Sigmoid colon (tissue), 6 donors: ENCODE measurements at regions not wholly inside any gene's neighbourhood (a gene's known extent, or its start where the extent isn't known, plus 50 kb on each side); places are given as distances from the start of the nearest gene placed in this dataset.

ENCODE experiments used
- DNase-seq: peaks from one replicate; pipeline ENCODE4 v3.0.0-alpha.2; 2019
- H3K27ac ChIP-seq, 4 donors: fragments of 200-600 bp; sonication (generic); one replicate each; pipeline ENCODE4 v1.5.1; 2016 to 2019; ENCODE audit warnings: mild to moderate bottlenecking in 1 of 4
- H3K27me3 ChIP-seq, 3 donors: fragments of 200-600 bp; sonication (generic); one replicate each; pipeline ENCODE4 v1.5.1; 2019; ENCODE audit warnings: mild to moderate bottlenecking in 1 of 3
- H3K36me3 ChIP-seq, 4 donors: fragments of 200-600 bp; sonication (generic); one replicate each; pipeline ENCODE4 v1.5.1; 2016 to 2019
- H3K4me1 ChIP-seq, 4 donors: fragments of 200-600 bp; sonication (generic); one replicate each; pipeline ENCODE4 v1.5.1; 2017 to 2019
- H3K4me3 ChIP-seq, 4 donors: fragments of 200-600 bp; sonication (generic); one replicate each; pipeline ENCODE4 v1.5.1; 2017 to 2019; ENCODE audit warnings: mild to moderate bottlenecking in 2 of 4, moderate library complexity in 1 of 4
- H3K9me3 ChIP-seq, 4 donors: fragments of 200-600 bp in 3 of 4; sonication (generic) in 3 of 4; one replicate each; pipeline versions ENCODE4 v1.5.1 to v1.6.1; 2013 to 2019
- EP300 ChIP-seq, 4 donors: sonication (generic); formaldehyde crosslinking; IDR thresholded peaks; one replicate each; pipeline ENCODE4 v1.6.1; 2017; ENCODE audit warnings: antibody characterized with exemption in 4 of 4
- POLR2A ChIP-seq, 2 donors: fragments of 450-650 bp; IDR thresholded peaks; one replicate each; pipeline ENCODE4 v1.6.1; 2016; ENCODE audit warnings: antibody characterized with exemption in 2 of 2, mild to moderate bottlenecking in 2 of 2, moderate library complexity in 2 of 2
- POLR2AphosphoS5 ChIP-seq, 4 donors: sonication (generic); formaldehyde crosslinking; IDR thresholded peaks; one replicate each; pipeline ENCODE4 v1.6.1; 2017; ENCODE audit warnings: antibody characterized with exemption in 4 of 4
- WGBS, 2 donors: extraction: QIAGEN DNeasy Blood & Tissue Kit; methylation state at CpG; one replicate each; pipeline ENCODE4 v1.1.7; 2013; 5-methylcytosine and 5-hydroxymethylcytosine counted together
- intact Hi-C: fragments of 100-400 bp; cut with DNase I; formaldehyde crosslinking; loops from one replicate; pipeline ENCODE4 v1.15.1; 2023
- TF ChIP-seq, protein P1 (sequence below), 4 experiments: fragments of 450-650 bp in 3 of 4; fragments of 200-600 bp in 1 of 4; IDR thresholded peaks; one replicate each; pipeline ENCODE4 v1.5.1; 2016 to 2019; ENCODE audit warnings: antibody characterized with exemption in 4 of 4, mild to moderate bottlenecking in 3 of 4, moderate library complexity in 2 of 4
- donor health status: healthy with polysubstance abuse.
- donor health status: healthy.

DNA sequence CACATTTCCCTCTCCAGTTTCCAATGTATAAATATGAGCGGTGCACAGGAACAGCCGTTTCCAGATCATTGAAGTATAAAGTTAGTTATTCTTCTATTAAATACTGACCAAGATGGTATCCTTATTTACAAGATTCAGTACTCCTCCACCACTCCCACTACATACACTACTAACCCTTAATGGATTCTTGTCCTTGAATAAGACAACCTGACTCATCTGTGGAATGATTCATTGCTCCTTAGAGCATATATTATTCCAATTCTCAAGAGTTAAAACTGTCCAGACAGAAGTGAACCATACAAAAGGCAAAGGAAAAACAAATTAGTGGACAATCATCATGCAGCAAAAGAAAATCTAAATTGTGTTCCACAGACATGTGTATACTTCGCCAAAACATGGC lies 373.3 kb downstream of the IDS start:
- TF ChIP-seq EP300 (IDR thresholded peaks at IDR 0.05) (no peak), POLR2AphosphoS5 (IDR thresholded peaks at IDR 0.05) (no peak), POLR2A (IDR thresholded peaks at IDR 0.05) (no peak)
- TF ChIP-seq, protein P1, sequence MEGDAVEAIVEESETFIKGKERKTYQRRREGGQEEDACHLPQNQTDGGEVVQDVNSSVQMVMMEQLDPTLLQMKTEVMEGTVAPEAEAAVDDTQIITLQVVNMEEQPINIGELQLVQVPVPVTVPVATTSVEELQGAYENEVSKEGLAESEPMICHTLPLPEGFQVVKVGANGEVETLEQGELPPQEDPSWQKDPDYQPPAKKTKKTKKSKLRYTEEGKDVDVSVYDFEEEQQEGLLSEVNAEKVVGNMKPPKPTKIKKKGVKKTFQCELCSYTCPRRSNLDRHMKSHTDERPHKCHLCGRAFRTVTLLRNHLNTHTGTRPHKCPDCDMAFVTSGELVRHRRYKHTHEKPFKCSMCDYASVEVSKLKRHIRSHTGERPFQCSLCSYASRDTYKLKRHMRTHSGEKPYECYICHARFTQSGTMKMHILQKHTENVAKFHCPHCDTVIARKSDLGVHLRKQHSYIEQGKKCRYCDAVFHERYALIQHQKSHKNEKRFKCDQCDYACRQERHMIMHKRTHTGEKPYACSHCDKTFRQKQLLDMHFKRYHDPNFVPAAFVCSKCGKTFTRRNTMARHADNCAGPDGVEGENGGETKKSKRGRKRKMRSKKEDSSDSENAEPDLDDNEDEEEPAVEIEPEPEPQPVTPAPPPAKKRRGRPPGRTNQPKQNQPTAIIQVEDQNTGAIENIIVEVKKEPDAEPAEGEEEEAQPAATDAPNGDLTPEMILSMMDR (IDR thresholded peaks at IDR 0.05): no peak
- Histone ChIP-seq H3K27me3 (no peaks in the 10 kb centered on the region), H3K9me3 (no peaks in the 10 kb centered on the region), H3K27ac (no peak overlapping the region), H3K4me1 (no peaks in the 10 kb centered on the region), H3K4me3 (no peak overlapping the region), H3K36me3 (no peaks in the 10 kb centered on the region)
- DNase-seq: no peak
- intact Hi-C loops: no loop called here
- 81 to 88% methylated on average over 3 of the region's 3 CpGs for WGBS, 2 donors

DNA sequence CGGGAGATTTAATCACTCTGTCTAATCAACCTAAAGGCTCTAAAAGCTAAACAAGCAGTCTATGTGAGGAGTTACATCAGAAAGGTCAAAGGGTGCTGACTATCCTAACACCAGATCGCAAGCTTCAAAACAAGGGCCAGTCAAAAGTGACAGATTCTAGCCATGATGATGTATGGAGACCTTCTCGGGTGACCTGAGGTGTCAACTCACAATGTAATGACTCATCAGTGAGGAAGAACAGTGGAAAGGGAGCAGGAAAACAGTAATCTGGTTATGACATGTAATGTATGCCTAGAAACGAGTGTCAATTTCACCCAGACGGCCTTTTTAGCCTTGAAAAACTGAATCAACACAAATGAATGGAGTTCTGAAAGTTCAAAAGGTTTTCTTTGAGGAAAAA lies 375.3 kb downstream of the IDS start:
- Histone ChIP-seq H3K9me3 (no peaks in the 10 kb centered on the region), H3K27ac (no peak overlapping the region), H3K27me3 (no peaks in the 10 kb centered on the region), H3K4me1 (no peaks in the 10 kb centered on the region), H3K36me3 (no peaks in the 10 kb centered on the region), H3K4me3 (no peak overlapping the region)
- no peak for TF ChIP-seq POLR2A (IDR thresholded peaks at IDR 0.05)
- TF ChIP-seq, protein P1 (IDR thresholded peaks at IDR 0.05): no peak
- no peak for TF ChIP-seq POLR2AphosphoS5 (IDR thresholded peaks at IDR 0.05)
- TF ChIP-seq EP300 (IDR thresholded peaks at IDR 0.05): no peak
- intact Hi-C loops: no loop called here
- no peak for DNase-seq
- 20 to 56% methylated on average over 5 of the region's 5 CpGs for WGBS, 2 donors

DNA sequence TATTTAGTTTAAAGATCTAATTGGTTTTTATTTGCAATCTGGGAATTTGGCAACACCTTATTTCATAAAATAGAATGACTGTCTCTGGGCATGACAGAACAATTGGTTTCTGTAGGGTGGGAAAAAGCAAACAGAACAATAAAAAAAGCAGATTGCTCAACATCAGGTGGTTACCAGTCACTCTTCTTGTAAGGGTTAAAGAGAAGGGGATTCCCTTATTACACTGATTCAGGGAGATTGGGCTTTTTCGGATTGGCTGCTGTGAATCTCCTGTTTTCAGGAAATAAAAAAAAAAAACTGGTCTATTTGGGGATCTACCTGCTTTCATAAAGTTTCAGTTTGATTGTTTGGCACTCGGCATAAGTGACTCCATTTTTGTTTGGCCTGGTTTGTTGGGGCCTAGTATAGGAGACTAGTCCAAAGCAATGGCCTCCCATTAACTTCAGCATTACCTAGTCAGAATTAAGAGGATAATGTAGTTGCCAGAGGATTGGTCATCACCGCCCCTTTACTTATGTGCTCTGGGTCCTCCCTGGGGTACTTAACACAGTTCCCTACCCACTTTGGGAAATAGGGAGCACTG lies 380.5 kb downstream of the IDS start:
- H3K4me1 ChIP-seq: no peaks in the 10 kb centered on the region
- WGBS, 2 donors: 80 to 92% methylated on average over 3 of the region's 3 CpGs
- TF ChIP-seq, protein P1 (IDR thresholded peaks at IDR 0.05): no peak
- no peak for TF ChIP-seq POLR2A (IDR thresholded peaks at IDR 0.05)
- no peak for TF ChIP-seq POLR2AphosphoS5 (IDR thresholded peaks at IDR 0.05)
- TF ChIP-seq EP300 (IDR thresholded peaks at IDR 0.05): no peak

GRCh38 chrX:149121206-149121920 lies 383.7 kb downstream of the IDS start:
- DNase-seq: no peak
- 50 to 64% methylated on average over 7 of the region's 7 CpGs for WGBS, 2 donors
- Histone ChIP-seq H3K36me3 (no peaks in the 10 kb centered on the region), H3K4me1 (no peaks in the 10 kb centered on the region), H3K4me3 (no peak overlapping the region), H3K9me3 (no peaks in the 10 kb centered on the region), H3K27me3 (no peaks in the 10 kb centered on the region), H3K27ac (no peak overlapping the region)
- intact Hi-C loops: no loop called here
- TF ChIP-seq POLR2AphosphoS5 (IDR thresholded peaks at IDR 0.05): no peak
- TF ChIP-seq EP300 (IDR thresholded peaks at IDR 0.05): no peak

More for the DNA sequence above, 380.5 kb downstream of the IDS start:
- no peak overlapping the region for H3K4me3 ChIP-seq
- no peaks in the 10 kb centered on the region for H3K9me3 ChIP-seq
- H3K36me3 ChIP-seq: no peaks in the 10 kb centered on the region
- H3K27ac ChIP-seq: no peak overlapping the region
- DNase-seq: no peak
- intact Hi-C loops: no loop called here
- H3K27me3 ChIP-seq: no peaks in the 10 kb centered on the region

- no peak for DNase-seq
- H3K36me3 ChIP-seq: no peaks in the 10 kb centered on the region
- TF ChIP-seq POLR2A (IDR thresholded peaks at IDR 0.05) (no peak), EP300 (IDR thresholded peaks at IDR 0.05) (no peak), POLR2AphosphoS5 (IDR thresholded peaks at IDR 0.05) (no peak)
- TF ChIP-seq, protein P1 (IDR thresholded peaks at IDR 0.05): no peak
- intact Hi-C loops: no loop called here
- WGBS, 2 donors: 18 to 35% methylated on average over 2 of the region's 2 CpGs
- no peaks in the 10 kb centered on the region for H3K9me3 ChIP-seq
- H3K4me1 ChIP-seq: no peaks in the 10 kb centered on the region
- H3K4me3 ChIP-seq: no peak overlapping the region
- no peaks in the 10 kb centered on the region for H3K27me3 ChIP-seq
- H3K27ac ChIP-seq: no peak overlapping the region
Observed at GRCh38 chrX:149120459-149120858, 384.6 kb downstream of the IDS start.
